OCI-M2 (cell line): ENCODE measurements at regions not wholly inside any gene's neighbourhood (a gene's known extent, or its start where the extent isn't known, plus 50 kb on each side); places are given as distances from the start of the nearest gene placed in this dataset.

Experiments used
- DNase-seq: peaks from one replicate; lab custom pipeline; 2025; ENCODE audit not compliant: unreplicated experiment; lab: John Stamatoyannopoulos, UW

DNA sequence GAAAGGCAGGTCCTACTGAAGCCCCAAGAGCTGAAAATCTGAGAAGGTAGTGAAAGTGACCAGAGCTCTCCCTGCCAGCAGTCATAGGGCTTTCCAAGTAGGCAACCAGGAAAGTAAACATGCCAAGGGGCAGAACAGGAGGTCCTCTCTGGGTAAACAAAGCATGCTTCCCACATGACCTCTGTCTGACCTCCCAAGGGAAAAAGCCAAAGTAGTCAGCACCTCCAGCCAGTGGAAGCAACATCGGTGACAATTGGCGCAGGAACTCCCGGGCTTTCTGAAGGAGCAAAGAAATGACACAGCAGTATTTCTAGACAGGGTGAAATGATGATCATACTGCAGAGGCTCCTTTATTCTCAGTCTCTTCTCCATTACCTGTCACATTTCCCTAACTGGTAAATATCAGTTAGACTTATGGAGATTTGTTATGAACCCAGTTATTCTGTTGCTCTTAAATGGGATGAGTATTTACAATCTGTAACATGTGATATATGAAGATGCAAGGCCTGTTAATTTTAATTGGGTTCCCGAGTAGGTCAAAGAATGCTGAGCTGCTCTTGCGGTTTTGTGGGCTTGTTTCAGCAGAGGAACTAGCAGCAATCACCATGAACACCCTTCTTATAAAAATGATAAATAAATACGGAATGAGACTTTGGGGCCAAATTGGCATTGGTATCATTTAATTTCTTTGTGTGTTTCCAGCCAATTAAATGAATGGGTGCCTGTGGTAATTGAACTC is 321.0 kb downstream of the RND3 start:
- DNase-seq: no peak

DNA sequence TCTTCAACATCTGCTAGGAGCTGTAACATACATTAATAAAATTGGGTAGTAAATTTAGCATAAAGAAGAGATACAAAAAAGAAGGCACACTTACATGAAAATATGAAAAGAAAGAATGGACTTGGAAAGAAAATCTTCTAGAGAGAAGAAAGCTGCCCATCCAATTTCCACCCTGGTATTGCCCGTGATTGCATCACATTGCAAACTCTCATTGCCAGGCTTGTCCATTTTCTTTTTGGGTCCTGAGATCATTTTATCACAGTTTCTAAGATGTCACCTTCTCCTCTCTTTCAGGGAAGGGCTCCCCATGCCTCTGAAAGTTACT is 321.5 kb downstream of the RND3 start:
- no peak for DNase-seq

DNA sequence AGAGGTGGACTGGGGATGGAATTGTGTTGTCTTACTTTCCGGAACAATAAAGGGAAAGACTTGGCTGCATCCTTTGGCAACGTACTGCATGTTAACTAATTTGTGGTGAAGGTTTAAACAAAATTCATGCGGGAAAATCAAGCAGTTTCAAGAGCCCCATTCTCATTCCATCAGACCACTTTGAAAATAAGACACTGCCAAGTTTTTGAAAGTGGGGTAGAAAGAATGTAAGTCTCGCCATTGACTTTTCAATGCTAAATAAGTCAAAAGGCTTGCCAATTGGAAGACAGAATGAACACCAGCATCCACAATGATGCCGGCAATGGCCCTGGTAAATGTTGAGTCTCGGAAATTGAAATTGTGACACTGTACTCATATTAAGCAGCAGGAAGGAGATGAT is 322.0 kb downstream of the RND3 start:
- no peak for DNase-seq

DNA sequence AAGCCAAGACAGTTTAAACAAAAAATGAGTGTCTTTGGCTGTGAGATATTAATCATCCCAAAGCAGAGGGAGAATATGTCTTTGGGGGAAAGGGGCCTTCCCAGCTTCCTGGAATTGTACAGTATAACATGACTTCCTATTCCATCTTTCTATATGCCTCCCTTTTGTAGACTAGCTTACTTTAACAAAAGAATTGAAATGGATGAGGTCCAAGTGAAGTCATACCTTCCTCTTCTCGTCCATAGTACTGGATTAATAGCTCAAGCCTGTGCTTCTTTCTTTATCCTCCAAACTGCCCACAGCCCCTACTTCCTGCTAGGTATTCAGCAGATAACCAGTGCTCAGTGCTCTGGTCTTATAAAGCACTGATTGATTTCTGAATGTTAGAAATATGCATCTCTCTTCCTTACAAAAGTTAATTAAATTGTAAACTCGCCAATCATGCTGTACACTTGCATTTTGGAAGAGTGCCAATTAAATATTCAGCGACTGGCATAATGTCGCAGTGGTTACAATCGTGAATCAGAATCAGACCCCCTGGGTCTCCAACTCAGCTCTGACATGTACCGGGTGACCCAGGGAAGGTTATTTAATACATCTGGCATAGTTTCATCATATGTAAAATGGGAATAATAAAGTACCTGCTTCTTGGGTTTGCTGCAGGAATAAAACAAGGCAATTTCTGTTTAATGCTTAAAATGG is 325.1 kb downstream of the RND3 start:
- no peak for DNase-seq

DNA sequence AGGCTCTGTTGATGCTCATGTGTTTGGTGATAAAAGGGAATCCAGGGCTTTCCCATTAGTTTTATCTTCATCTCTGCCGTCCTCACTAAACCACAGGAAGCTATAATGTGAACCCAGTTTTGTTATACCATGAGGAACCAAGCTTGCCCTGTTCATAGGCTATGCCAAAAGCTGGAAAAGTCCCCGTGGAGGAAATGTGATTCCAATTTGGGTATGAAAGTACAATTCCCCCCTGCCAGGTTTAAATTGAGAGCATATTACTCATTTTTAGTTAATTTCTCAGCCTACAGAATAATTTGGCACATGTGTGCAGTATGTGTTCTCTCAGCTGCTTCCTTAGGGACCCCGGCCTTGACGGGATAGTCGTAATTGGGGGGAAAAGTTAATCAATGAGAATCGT is 327.4 kb downstream of the RND3 start:
- no peak for DNase-seq

DNA sequence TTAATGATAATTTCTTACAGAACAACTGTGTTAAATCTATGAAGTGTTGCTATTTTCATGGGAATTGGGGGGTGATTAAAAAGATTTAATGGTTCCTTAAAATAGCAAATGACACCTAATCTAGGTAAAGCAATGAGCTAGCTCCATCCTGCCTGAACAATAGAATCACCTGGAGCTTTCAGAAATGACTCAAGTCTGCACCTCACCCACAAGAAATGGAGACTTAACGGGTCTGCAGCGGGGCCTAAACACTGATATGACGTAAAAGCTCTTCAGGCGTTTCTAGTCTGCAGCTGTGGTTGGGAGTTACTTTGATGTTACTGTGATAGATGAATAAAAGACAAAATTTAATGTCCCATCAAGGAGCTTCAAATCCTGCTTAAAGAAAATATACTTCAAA is 328.2 kb downstream of the RND3 start:
- DNase-seq: no peak

DNA sequence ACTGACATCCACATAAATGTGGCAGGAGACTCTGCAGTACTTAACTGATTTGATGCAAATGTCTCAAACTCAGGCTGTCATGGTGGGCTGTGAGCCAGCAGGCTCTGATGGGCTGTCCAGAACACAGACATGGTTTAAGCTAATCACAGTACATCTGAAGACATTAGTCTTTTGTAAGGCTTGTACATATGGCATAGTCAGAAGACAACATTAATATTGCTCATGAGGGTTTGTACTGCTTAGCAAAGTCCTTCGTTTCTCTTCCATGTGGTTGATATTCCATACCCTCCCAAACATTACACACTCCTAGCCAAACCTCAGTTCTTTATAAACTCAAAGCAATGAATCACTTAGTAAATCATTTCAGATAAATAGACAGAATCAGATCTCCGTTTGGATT is 330.6 kb downstream of the RND3 start:
- no peak for DNase-seq

DNA sequence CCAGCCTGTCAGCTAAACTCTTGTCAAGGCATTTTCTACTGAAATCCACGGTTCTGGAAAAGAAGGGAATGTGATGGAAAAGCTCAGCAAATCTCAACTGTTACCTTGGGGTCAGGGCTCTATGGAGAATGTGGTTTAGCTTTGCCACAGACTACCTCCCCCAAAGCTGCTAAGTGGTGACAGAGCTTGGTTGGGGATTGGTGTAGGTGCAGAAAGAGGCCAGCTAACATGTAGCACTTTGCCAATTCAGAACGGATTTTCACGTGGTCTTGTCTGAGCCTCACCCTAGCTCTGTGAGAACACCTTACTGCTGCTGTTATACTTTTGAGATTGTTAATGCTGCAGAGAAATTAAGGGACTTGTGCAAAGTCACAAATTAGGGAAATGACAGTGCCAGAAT is 331.1 kb downstream of the RND3 start:
- DNase-seq: no peak

DNA sequence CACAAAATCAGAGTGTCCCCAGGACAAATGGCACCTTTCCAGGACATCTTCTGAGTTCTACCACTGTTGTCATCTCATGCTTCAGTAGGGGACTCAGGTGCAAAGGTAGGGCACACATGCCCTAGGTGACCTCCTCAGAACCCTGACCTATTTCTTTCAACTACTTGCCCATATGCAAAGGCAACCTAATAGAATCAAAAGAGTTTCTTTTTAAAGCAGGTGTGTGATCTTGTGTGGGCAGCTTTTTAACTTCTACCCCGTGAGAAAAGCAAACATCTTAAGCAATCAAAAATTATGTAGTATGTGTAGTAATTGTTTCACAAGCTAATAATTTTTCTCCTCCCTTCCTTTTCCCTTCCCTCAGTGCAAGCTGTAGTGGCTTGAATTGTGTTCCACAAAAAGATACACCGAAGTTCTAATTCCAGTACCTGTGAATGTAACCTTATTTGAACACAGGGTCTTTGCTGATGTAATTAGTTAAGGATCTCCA is 333.1 kb downstream of the RND3 start:
- DNase-seq: no peak

DNA sequence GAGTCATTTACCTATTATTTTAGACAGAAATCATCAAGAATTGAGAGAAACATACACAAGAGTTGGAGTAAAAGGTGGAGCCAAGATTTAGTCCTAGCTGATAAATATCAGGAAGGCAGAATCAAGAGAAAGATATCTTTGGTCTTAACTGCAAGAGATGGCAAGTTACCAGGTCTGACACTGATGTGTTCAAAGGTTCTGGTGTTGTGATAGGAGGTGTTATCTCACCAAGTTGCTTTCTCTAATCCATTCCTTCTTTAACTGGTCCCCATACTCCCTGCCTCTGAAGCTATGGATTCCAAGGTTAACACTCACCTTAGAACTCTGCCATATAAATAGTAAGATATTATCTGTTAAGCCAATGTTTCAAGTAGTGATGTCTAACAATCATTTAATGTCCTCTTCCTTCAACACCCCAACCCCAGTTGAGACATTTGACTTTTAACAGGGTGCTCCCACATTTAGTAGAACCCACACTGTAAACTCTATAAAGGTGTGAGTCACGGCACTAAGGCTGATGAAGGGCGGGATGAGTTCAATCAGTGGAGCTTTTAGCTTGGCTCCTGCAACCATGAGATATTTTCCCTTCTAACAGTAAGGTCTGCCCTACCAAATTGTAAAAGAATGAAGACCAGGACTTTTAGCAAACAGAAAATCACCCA is 333.7 kb downstream of the RND3 start:
- DNase-seq: no peak

DNA sequence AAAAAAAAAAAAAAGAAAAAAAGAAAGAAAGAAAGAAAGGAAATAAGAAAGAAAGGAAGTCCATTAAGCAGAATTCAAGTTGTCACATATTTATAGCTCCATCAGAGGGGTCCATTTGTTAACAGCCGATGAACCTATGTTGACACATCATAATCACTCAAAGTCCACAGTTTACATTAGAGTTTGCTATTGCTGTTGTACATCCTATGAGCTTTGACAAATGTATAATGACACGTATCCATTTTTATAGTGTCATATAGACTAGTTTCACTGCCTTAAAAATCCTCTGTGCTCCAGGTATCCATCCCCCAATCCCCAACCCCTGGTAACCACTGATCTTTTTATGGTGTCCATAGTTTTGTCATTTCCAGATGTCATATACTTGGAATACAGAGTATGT is 335.2 kb downstream of the RND3 start:
- no peak for DNase-seq

DNA sequence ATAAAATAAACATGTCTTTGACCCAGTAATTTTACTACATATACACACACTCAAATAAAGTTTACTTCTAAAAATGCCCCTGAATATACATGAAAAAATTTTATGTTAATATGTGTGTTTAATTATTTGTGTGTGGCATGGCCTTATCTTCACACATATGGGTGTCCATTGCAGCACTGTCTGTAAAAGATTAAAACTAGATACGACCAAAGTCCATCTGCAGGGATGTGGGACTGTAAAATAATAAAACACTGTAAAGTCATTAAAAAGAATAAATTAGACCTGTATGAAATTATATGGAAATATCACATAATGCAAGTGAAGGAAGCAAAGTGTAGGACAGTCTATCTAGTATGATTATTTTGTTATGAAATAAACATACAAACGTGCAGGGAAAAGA is 337.3 kb downstream of the RND3 start:
- no peak for DNase-seq

DNA sequence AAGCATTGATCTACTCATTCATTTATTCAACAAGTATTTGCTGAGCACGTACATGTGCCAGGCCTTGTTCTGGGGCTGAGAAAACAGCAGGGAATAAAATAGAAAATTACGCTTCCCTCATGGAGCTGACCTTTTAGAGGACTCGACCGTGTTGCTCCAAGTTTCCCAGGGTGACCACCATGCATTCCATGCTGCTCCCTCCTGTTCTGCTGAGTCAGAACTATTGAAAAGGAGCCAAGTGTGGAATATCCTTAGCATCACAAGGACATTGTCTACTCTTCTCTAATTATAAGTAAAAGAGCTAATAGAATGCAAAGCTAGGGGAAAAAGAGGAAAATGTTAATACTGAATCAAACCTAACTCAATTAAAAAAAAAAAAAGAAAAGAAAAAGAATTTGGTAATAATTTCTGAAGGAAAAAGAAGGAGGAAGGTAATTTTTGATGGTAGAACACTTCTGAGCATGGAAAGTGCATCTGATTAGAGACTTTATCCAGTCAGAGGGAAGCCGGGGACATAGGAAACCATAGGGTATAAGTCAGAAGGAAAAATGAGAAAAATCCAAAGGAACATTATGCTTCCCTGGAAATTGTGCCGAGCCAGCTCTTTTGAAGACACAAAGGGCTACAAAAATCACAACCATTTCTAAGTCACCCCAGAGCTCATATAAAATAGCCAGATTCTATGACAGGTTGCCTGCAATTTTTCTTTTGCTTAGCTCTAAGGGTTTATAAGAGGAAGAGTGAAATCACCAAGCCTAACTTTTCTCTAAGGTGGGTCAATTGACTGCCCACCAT is 339.4 kb downstream of the RND3 start:
- no peak for DNase-seq

DNA sequence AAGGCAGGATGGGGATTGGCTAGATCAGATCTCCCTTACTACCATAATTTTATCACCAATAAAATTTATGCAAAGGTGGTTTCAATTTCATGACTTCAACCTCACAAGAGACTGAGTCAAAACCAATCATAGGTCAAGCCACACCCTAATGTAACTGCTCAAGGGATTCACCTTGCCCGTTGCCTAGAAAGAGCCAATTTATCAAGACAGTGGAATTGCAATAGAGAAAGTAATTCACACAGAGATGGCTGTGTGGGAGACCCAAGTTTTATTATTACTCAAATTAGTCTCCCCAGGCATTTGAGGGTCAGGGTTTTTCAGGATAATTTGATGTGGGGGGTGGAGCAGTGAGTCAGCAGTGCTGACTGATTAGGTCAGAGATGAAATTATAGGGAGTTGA is 340.6 kb downstream of the RND3 start:
- DNase-seq: no peak

DNA sequence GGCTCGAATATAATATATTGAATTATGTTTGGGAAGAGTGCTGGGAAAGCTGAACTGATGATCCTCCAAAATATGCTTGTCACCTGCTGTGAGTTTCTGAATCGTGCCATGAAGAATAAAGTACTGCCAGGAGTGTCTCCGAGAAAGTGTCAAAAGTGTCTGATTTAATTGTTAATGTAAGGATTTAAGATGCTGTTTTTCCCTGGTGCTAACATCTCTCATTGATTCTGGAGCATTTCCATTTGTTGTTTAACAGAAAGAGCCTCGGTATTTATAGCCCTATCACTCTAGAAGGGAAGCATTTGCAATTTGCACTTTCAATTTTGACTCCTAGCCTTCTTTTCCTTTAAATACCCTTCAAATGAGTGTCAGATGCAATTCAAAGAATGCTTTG is 342.2 kb downstream of the RND3 start:
- no peak for DNase-seq

DNA sequence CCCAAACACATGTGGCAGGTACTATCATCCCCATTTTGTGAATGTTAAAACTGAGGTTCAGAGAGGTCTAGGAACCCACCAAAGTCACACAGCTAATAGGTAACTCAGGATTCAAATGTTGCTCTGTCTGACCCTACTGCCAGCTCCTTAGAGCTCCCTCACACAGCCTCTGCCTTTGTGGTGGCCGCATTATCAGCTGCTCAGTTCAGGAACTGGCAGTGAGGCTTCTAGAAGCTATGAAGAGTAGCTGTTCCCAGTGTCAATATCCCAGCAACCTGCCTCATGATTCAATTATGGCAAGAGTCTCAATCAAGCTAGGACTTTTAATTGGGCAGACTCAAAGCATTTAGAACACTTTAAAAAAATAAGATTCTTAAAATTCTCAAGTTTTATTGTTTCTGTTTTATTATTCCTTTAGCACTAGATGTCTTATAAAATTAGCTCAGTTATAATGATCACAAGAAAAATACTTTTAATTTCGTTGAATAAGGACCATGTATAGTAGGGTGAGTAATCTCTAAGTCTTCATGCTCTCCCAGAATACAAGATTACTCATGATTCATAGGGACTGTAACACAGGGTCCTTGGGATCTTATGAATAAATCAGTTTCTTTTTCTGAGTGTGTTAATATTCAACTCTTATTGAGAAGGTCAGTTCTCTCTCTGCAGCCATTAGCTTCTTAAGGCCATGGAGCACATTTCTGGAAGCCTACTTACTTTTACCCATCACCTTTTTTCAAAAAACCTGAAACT is 342.7 kb downstream of the RND3 start:
- no peak for DNase-seq

DNA sequence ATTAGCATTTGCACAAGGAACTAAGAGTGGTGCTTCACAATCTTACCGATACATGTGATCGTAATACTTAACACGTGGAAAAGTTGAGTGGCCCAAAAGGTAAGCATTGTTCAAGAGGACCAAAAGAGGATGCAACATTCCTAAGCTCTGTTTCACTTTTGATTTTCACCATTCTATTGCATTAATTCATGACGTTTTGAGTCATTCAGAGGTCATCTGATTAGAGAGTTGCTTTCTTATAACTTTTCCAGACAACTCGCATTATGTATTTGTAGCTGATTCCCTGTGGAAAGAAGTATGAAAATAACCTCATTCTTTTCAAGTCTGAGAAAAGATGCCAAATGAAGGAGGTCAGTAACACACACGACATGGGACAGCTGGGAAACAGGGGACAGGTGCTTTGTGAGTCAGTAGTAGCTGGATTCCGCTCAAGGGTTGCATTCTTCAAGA is 344.4 kb downstream of the RND3 start:
- DNase-seq: no peak

DNA sequence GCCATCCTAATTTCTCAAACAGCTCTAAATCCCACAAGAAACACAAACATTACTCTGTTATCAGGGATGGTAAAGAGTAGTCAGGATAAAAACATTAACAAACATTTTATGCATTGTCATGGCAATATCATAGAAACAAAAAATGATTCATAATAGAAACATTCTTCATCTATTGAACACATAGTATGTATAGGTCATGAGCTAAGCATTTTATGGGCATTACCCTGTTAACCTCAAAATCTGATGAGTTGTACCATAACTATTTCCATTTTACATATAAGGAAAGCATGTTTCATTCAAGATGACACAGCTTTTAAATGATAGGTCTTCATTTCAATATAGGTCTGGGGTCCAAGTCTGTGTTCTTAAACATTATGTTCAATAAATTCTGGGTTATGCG is 344.9 kb downstream of the RND3 start:
- DNase-seq: no peak

DNA sequence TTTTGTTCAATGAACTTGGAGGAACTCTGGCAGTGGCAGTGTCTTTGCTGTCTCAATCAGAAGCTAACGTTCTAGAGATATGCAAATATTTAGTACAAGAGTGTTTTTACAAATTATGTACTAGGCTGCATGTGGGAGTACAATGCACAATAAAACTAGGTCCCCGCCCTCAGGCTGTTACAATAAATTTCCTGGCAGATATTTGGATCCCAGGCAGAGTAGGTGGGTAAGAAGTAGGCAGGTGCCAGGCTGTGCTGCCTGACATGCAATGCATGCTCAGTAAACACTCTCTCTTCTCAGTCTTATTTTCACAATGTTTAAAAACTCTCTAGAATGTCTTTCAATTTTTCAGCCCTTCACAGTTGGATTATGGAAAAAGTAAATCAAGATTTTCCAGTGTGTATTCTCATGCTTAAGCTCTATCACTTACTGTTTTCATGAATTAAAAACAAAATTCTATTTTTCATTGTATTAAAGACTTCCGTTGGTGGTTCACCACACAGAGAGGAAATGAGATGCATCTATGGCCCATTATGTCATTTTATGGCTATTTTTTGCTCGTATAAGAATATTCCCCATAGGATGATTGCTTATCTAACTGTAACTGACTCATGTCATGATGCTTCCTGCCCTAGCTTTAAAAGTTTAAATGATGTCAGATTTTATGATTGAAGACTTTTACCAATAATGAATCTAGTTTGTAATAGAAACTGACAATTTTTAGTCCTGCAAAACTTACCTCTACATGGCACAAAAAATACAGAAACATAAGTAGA is 346.1 kb downstream of the RND3 start:
- no peak for DNase-seq

DNA sequence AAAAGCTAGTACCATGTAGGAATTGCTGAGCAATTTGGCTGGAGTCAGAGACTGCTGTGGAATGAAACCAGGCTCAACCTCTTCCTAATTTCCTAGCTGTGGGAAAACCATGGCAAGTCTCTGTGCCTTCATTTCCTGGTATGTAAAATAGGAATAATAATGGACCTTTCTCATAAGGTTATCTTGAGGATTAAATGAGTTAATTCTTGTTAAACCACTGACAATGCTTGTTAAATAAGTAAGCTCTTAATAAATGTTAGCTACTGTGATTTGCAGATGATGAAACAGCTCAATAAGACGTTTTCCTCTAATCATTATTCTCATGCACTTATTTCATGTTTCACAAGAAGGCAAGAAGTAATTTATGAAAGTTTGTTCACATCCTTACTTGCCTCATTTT is 346.7 kb downstream of the RND3 start:
- no peak for DNase-seq
